ENCODE measurements at regions not wholly inside any gene's neighbourhood (a gene's known extent, or its start where the extent isn't known, plus 50 kb on each side); places are given as distances from the start of the nearest gene placed in this dataset.

DNA sequence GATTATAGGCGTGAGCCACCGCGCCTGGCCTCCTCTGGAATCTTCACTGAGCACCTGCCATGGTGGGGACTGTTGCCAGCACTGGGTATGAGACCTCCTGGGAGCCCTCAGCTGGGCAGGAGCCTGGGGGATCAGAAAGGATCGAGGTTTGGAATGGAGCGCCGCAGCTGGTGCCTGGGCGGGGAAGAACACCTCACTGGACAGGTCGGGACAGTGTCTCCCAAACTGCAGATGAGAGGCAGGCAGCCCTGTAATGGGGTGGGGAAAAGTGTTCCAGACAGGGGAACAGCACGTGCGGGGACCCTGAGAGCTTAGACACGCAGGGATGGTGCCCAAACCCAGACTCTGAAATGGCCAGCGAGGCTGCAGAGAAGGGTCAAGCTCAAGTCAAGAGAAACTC lies 150.9 kb upstream of the C1orf174 start:
- peaks cover 88% of the 10 kb centered on the region for H3K27me3 ChIP-seq (ENCODE audit: low read depth)
- no peaks in the 10 kb centered on the region for H3K9me3 ChIP-seq (replicated peaks)
- no peak overlapping the region for H3K27ac ChIP-seq (replicated peaks)
- H3K4me1 ChIP-seq: no peaks in the 10 kb centered on the region
- no peak overlapping the region for H3K4me3 ChIP-seq
- TF ChIP-seq, protein P1, sequence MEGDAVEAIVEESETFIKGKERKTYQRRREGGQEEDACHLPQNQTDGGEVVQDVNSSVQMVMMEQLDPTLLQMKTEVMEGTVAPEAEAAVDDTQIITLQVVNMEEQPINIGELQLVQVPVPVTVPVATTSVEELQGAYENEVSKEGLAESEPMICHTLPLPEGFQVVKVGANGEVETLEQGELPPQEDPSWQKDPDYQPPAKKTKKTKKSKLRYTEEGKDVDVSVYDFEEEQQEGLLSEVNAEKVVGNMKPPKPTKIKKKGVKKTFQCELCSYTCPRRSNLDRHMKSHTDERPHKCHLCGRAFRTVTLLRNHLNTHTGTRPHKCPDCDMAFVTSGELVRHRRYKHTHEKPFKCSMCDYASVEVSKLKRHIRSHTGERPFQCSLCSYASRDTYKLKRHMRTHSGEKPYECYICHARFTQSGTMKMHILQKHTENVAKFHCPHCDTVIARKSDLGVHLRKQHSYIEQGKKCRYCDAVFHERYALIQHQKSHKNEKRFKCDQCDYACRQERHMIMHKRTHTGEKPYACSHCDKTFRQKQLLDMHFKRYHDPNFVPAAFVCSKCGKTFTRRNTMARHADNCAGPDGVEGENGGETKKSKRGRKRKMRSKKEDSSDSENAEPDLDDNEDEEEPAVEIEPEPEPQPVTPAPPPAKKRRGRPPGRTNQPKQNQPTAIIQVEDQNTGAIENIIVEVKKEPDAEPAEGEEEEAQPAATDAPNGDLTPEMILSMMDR (IDR thresholded peaks at IDR 0.05; ENCODE audit: borderline replicate concordance): no peak
- no peak for DNase-seq
- intact Hi-C loops (cut with micrococcal nuclease): no loop called here
- H3K36me3 ChIP-seq: no peaks in the 10 kb centered on the region

DNA sequence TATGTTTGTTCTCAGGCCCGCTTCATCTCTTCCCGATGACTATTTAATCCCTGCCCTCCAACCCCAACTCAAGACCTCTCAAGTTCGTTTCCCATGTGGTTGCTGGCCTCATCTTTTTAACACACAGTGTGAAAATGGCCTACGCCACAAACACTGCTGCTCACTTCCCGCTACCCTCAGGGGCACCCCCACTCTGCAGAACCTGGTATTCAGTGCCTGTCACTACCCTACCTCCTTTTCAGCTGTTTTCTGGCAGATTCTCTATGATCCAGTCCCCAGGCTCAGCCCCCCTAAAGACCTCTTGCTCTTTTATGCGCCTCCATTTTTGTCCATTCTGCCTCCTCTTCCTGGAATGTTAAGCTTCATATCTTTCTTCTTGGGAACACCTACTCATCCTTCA lies 152.6 kb upstream of the C1orf174 start:
- DNase-seq: no peak
- Histone ChIP-seq H3K27me3 (ENCODE audit: low read depth) (peaks cover 89% of the 10 kb centered on the region), H3K4me1 (no peaks in the 10 kb centered on the region), H3K4me3 (no peak overlapping the region), H3K27ac (replicated peaks) (no peak overlapping the region), H3K9me3 (replicated peaks) (no peaks in the 10 kb centered on the region), H3K36me3 (no peaks in the 10 kb centered on the region)
- TF ChIP-seq, protein P1 (IDR thresholded peaks at IDR 0.05; ENCODE audit: borderline replicate concordance): no peak
- intact Hi-C loops (cut with micrococcal nuclease): no loop called here

DNA sequence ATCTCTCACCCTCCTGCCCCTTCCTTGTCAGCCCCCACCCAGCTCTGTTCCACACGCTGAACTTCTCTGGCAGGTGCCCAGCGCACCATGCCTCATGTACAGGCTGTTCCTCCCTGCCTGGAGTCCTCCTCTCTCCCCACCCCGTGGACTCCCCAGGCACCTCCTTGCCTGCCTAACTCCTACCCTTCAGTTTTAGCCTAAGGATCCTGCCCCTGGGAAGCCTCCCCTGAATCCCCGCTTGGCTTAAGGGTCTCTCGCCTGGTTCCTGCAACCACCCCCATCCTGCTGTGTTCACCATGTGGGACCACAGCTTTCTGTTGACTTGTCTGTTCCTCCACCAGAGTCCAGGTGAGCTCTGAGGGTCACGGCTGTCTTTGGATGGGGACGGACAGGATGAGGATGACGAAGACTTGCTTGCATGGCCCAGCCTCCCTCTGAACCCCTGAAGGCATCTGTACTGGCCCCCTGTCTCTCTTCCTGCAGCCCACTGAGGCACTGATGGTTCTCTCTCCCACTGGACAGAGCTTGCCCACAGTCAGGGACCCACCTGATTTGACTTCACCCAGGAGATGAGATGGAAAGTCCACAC lies 153.2 kb upstream of the C1orf174 start:
- intact Hi-C loops (cut with micrococcal nuclease): no loop called here
- no peak for DNase-seq

DNA sequence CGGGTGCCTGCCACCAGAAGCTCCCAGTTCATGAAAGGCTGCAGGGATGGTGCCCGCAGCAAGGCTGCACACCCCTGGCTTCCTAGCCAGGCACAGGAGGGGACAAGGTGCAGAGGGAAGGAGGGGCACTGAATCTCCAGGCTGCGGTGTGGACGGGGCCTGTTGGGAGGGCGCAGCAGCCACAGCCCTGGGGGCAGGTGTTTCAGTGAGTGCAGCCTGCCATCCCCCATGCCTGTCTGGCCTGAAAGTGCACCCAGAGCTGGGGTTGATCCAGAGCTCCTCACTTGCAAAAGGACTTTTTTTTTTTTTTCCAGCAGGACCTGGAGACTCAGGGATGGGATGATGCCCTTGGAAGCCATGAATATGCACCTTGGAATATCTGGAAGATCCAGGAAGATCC lies 153.7 kb upstream of the C1orf174 start:
- Histone ChIP-seq H3K4me1 (no peaks in the 10 kb centered on the region), H3K27ac (replicated peaks) (no peak overlapping the region), H3K4me3 (no peak overlapping the region), H3K36me3 (no peaks in the 10 kb centered on the region), H3K27me3 (ENCODE audit: low read depth) (peaks cover 89% of the 10 kb centered on the region), H3K9me3 (replicated peaks) (no peaks in the 10 kb centered on the region)
- DNase-seq: no peak
- TF ChIP-seq, protein P1 (IDR thresholded peaks at IDR 0.05; ENCODE audit: borderline replicate concordance): no peak
- intact Hi-C loops (cut with micrococcal nuclease): no loop called here

More for the DNA sequence above, 153.2 kb upstream of the C1orf174 start:
- Histone ChIP-seq H3K27me3 (ENCODE audit: low read depth) (peaks cover 89% of the 10 kb centered on the region), H3K4me3 (no peak overlapping the region), H3K9me3 (replicated peaks) (no peaks in the 10 kb centered on the region), H3K36me3 (no peaks in the 10 kb centered on the region), H3K4me1 (no peaks in the 10 kb centered on the region), H3K27ac (replicated peaks) (no peak overlapping the region)
- TF ChIP-seq, protein P1 (IDR thresholded peaks at IDR 0.05; ENCODE audit: borderline replicate concordance): no peak

DNA sequence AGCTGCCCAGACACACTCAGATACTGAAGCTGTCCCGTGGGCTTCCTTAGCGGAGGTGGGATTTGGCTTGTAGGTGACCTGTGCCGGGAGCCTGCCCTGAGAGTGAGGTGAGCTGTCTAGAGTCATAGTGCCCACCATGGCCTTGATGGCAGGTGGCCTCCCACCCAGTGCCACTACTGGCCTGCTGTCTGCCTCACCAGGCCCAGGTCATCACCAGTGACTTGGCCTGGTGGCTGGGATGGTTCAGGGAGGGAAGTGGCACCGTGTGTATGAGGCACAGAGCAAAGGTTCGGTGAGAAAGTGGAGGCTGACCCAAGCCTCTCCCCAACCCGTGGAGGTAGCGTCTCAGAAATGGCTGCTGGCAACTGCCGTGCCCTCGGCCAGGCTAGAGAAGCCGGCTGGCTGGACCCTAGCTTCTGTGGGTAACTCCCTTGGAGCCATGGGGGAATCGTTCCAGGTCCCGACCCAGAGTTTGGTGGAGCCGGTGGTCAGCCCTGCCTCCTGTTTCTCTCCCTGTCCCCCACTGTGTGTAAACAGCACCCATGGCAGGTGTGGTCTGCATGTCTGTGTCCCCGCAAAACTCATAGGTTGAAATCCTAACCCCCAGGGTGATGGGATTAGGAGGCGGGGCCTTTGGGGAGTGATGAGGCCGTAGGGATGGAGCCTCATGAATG lies 155.4 kb upstream of the C1orf174 start:
- no peak overlapping the region for H3K4me3 ChIP-seq
- H3K9me3 ChIP-seq (replicated peaks): no peaks in the 10 kb centered on the region
- no peak for DNase-seq
- peaks cover 80% of the 10 kb centered on the region for H3K27me3 ChIP-seq (ENCODE audit: low read depth)
- no peaks in the 10 kb centered on the region for H3K4me1 ChIP-seq
- no peak overlapping the region for H3K27ac ChIP-seq (replicated peaks)
- TF ChIP-seq, protein P1 (IDR thresholded peaks at IDR 0.05; ENCODE audit: borderline replicate concordance): no peak
- no peaks in the 10 kb centered on the region for H3K36me3 ChIP-seq
- intact Hi-C loops (cut with micrococcal nuclease): no loop called here

Data from left ventricle myocardium inferior (tissue), 1 donor.